ENCODE measurements at regions not wholly inside any gene's neighbourhood (a gene's known extent, or its start where the extent isn't known, plus 50 kb on each side); places are given as distances from the start of the nearest gene placed in this dataset.

DNA sequence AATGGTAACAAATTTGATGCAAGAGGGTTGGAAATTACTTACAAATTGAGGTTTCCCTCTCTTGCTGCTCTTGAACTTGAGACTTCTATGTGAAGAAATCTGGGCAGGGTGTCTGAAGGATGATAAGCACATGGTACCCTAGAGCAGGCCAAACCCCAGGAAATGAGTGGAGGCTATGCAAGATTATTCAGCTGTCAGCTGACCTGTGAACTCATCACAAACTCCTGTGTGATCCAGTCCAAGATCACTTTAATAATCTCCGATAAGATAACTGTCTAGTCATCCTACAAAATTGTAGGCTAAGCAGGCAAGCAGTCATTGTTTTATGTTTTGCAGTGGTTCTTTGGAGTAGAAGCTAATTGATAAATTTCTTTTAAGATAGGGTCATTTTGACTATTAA lies 213.1 kb downstream of the BTBD3 start:
- no peak for TF ChIP-seq CTCF (IDR thresholded peaks at IDR 0.05)
- no peak for TF ChIP-seq POLR2A (IDR thresholded peaks at IDR 0.05)
